B cell (primary cell): ENCODE measurements at regions not wholly inside any gene's neighbourhood (a gene's known extent, or its start where the extent isn't known, plus 50 kb on each side); places are given as distances from the start of the nearest gene placed in this dataset.

Experiments
- EZH2 ChIP-seq: IDR thresholded peaks from 2 replicates; pipeline ENCODE4 v1.6.1; 2012; ENCODE audit warnings: borderline replicate concordance, low read depth, mild to moderate bottlenecking, moderate library complexity, low read length; ENCODE audit not compliant: insufficient read depth, poor library complexity, severe bottlenecking
- TF ChIP-seq, protein P1 (sequence below): fragments of 200-600 bp; IDR thresholded peaks from one replicate; pipeline ENCODE4 v1.8.0; 2022; ENCODE audit warnings: antibody characterized with exemption, mild to moderate bottlenecking

GRCh38 chr2:45182667-45183295, 173.5 kb upstream of the SIX2 start:
- TF ChIP-seq, protein P1, sequence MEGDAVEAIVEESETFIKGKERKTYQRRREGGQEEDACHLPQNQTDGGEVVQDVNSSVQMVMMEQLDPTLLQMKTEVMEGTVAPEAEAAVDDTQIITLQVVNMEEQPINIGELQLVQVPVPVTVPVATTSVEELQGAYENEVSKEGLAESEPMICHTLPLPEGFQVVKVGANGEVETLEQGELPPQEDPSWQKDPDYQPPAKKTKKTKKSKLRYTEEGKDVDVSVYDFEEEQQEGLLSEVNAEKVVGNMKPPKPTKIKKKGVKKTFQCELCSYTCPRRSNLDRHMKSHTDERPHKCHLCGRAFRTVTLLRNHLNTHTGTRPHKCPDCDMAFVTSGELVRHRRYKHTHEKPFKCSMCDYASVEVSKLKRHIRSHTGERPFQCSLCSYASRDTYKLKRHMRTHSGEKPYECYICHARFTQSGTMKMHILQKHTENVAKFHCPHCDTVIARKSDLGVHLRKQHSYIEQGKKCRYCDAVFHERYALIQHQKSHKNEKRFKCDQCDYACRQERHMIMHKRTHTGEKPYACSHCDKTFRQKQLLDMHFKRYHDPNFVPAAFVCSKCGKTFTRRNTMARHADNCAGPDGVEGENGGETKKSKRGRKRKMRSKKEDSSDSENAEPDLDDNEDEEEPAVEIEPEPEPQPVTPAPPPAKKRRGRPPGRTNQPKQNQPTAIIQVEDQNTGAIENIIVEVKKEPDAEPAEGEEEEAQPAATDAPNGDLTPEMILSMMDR: no peak
- TF ChIP-seq EZH2: no peak
